ENCODE measurements at regions not wholly inside any gene's neighbourhood (a gene's known extent, or its start where the extent isn't known, plus 50 kb on each side); places are given as distances from the start of the nearest gene placed in this dataset.

GRCh38 chr4:187415231-187415630 is 580.3 kb upstream of the ZFP42 start:
- Histone ChIP-seq H3K4me1 (ENCODE audit: control insufficient read depth in 2 of 3, insufficient read depth in 2 of 3, low read depth in 1 of 3, low read length in 3 of 3) (no peaks in the 10 kb centered on the region), H3K9me3 (ENCODE audit: control insufficient read depth in 2 of 3, insufficient read depth in 1 of 3, low read length in 3 of 3) (no peaks in the 10 kb centered on the region), H3K4me3 (ENCODE audit: low read length in 3 of 3) (no peak overlapping the region), H3K9ac (ENCODE audit: low read length in 3 of 3) (no peak overlapping the region), H3K27me3 (ENCODE audit: control insufficient read depth, insufficient read depth, low read length) (no peaks in the 10 kb centered on the region), H3K27ac (ENCODE audit: low read depth in 2 of 2, low read length in 2 of 2) (no peak overlapping the region), H3K36me3 (ENCODE audit: control insufficient read depth in 2 of 3, insufficient read depth in 3 of 3, low read length in 3 of 3) (no peaks in the 10 kb centered on the region)
- DNase-seq (no peak), FAIRE-seq (no peak)
- TF ChIP-seq, protein P1, sequence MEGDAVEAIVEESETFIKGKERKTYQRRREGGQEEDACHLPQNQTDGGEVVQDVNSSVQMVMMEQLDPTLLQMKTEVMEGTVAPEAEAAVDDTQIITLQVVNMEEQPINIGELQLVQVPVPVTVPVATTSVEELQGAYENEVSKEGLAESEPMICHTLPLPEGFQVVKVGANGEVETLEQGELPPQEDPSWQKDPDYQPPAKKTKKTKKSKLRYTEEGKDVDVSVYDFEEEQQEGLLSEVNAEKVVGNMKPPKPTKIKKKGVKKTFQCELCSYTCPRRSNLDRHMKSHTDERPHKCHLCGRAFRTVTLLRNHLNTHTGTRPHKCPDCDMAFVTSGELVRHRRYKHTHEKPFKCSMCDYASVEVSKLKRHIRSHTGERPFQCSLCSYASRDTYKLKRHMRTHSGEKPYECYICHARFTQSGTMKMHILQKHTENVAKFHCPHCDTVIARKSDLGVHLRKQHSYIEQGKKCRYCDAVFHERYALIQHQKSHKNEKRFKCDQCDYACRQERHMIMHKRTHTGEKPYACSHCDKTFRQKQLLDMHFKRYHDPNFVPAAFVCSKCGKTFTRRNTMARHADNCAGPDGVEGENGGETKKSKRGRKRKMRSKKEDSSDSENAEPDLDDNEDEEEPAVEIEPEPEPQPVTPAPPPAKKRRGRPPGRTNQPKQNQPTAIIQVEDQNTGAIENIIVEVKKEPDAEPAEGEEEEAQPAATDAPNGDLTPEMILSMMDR (IDR thresholded peaks at IDR 0.05; ENCODE audit: borderline replicate concordance, extremely low read depth, insufficient read depth): no peak
- intact Hi-C loops (cut with DNase I): no loop called here

DNA sequence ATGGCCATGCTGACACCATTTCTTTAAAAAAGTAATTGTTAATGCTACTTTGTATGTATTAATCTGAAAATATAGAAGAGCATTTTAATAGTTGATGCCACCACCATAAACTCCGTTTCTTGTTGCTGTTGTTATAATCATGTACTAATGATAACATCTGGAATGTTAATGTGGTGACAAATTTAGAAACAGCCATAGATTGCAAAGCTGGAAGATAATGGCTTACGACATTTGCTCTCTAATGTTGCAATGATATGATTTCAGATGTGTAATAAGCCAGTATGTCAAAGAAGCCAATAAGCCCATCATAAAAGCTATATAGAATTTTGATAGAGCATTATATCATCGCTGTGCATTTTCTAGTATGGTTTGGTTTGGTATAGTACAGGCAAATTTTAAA is 579.4 kb upstream of the ZFP42 start:
- Histone ChIP-seq H3K27ac (ENCODE audit: low read depth in 2 of 2, low read length in 2 of 2) (no peak overlapping the region), H3K4me3 (ENCODE audit: low read length in 3 of 3) (no peak overlapping the region), H3K36me3 (ENCODE audit: control insufficient read depth in 2 of 3, insufficient read depth in 3 of 3, low read length in 3 of 3) (no peaks in the 10 kb centered on the region), H3K27me3 (ENCODE audit: control insufficient read depth, insufficient read depth, low read length) (no peaks in the 10 kb centered on the region), H3K9ac (ENCODE audit: low read length in 3 of 3) (no peak overlapping the region), H3K9me3 (ENCODE audit: control insufficient read depth in 2 of 3, insufficient read depth in 1 of 3, low read length in 3 of 3) (no peaks in the 10 kb centered on the region), H3K4me1 (ENCODE audit: control insufficient read depth in 2 of 3, insufficient read depth in 2 of 3, low read depth in 1 of 3, low read length in 3 of 3) (no peaks in the 10 kb centered on the region)
- intact Hi-C loops (cut with DNase I): no loop called here
- FAIRE-seq (no peak), DNase-seq (no peak)
- TF ChIP-seq, protein P1 (IDR thresholded peaks at IDR 0.05; ENCODE audit: borderline replicate concordance, extremely low read depth, insufficient read depth): no peak

DNA sequence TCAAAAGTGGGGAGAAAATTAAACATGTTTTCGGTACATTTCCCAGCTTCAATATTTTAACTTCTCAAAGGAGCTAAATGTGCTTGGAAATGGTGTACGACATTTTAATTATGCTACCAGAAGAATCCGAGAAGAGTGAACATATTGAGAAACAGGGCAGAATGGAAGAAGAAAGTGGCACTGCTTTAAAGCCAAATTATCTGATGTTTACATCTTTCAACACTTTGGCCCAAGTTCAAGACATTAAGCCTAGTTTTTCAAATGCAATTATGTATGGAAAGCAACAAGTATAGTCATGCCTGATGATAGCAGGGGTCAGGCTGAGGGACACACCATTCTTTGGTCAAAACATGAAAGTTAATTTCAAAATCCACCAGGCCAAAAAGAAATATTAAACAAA is 577.9 kb upstream of the ZFP42 start:
- H3K9me3 ChIP-seq (ENCODE audit: control insufficient read depth in 2 of 3, insufficient read depth in 1 of 3, low read length in 3 of 3): no peaks in the 10 kb centered on the region
- H3K27me3 ChIP-seq (ENCODE audit: control insufficient read depth, insufficient read depth, low read length): no peaks in the 10 kb centered on the region
- intact Hi-C loops (cut with DNase I): no loop called here
- no peak overlapping the region for H3K27ac ChIP-seq (ENCODE audit: low read depth in 2 of 2, low read length in 2 of 2)
- no peak for FAIRE-seq
- TF ChIP-seq, protein P1 (IDR thresholded peaks at IDR 0.05; ENCODE audit: borderline replicate concordance, extremely low read depth, insufficient read depth): no peak
- no peak overlapping the region for H3K9ac ChIP-seq (ENCODE audit: low read length in 3 of 3)
- H3K4me3 ChIP-seq (ENCODE audit: low read length in 3 of 3): no peak overlapping the region
- no peaks in the 10 kb centered on the region for H3K4me1 ChIP-seq (ENCODE audit: control insufficient read depth in 2 of 3, insufficient read depth in 2 of 3, low read depth in 1 of 3, low read length in 3 of 3)
- no peak for DNase-seq
- H3K36me3 ChIP-seq (ENCODE audit: control insufficient read depth in 2 of 3, insufficient read depth in 3 of 3, low read length in 3 of 3): no peaks in the 10 kb centered on the region

DNA sequence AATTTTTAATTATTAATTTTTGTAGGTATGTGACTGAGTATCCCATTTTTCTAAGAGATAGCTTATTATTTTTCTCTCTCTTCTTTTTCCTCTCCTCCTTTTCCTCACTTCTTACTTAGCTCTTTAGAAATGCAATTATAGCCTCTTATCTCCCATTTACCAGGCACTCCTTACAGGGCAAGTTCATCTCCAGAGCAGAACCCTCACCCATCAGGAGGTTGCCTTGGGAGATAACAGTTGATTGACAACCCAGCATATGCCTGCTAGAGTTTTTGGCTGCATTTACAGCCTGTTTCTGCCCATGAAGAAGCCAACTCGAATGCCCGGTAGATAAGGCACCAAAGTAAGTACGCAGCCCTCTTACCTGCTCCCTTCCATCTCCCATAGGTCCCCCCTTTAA is 572.9 kb upstream of the ZFP42 start:
- TF ChIP-seq, protein P1 (IDR thresholded peaks at IDR 0.05; ENCODE audit: borderline replicate concordance, extremely low read depth, insufficient read depth): no peak
- Histone ChIP-seq H3K36me3 (ENCODE audit: control insufficient read depth in 2 of 3, insufficient read depth in 3 of 3, low read length in 3 of 3) (no peaks in the 10 kb centered on the region), H3K9me3 (ENCODE audit: control insufficient read depth in 2 of 3, insufficient read depth in 1 of 3, low read length in 3 of 3) (no peaks in the 10 kb centered on the region), H3K27me3 (ENCODE audit: control insufficient read depth, insufficient read depth, low read length) (no peaks in the 10 kb centered on the region), H3K27ac (ENCODE audit: low read depth in 2 of 2, low read length in 2 of 2) (no peak overlapping the region), H3K9ac (ENCODE audit: low read length in 3 of 3) (no peak overlapping the region), H3K4me1 (ENCODE audit: control insufficient read depth in 2 of 3, insufficient read depth in 2 of 3, low read depth in 1 of 3, low read length in 3 of 3) (no peaks in the 10 kb centered on the region), H3K4me3 (ENCODE audit: low read length in 3 of 3) (no peak overlapping the region)
- FAIRE-seq: no peak
- DNase-seq: no peak
- intact Hi-C loops (cut with DNase I): no loop called here

Data from kidney (tissue), 13 donors.